ENCODE measurements at regions not wholly inside any gene's neighbourhood (a gene's known extent, or its start where the extent isn't known, plus 50 kb on each side); places are given as distances from the start of the nearest gene placed in this dataset.

DNA sequence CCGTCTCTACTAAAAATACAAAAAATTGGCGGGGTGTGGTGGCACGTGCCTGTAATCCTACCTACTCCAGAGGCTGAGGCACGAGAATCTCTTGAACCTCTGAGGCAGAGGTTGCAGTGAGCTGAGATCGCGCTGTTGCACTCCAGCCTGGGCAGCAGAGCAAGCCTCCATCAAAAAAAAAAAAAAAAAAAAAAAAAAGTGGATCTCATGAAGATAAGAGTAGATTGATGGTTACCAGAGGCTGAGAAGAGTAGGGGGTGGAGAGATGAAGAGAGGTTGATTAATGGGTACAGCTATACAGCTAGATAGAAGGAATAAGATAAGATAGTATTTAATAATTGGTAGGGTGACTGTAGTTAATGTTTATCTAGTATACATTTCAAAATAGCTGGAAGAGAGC lies 65.9 kb upstream of the LRRC3B start:
- no peak overlapping the region for H3K27ac ChIP-seq
- H3K9me3 ChIP-seq: peaks cover 0 to 4% (median 0%) of the 10 kb centered on the region in 8 donors
- H3K36me3 ChIP-seq: no peaks in the 10 kb centered on the region
- no peaks in the 10 kb centered on the region for H3K4me1 ChIP-seq
- no peak for TF ChIP-seq POLR2A (IDR thresholded peaks at IDR 0.05)
- TF ChIP-seq, protein P1, sequence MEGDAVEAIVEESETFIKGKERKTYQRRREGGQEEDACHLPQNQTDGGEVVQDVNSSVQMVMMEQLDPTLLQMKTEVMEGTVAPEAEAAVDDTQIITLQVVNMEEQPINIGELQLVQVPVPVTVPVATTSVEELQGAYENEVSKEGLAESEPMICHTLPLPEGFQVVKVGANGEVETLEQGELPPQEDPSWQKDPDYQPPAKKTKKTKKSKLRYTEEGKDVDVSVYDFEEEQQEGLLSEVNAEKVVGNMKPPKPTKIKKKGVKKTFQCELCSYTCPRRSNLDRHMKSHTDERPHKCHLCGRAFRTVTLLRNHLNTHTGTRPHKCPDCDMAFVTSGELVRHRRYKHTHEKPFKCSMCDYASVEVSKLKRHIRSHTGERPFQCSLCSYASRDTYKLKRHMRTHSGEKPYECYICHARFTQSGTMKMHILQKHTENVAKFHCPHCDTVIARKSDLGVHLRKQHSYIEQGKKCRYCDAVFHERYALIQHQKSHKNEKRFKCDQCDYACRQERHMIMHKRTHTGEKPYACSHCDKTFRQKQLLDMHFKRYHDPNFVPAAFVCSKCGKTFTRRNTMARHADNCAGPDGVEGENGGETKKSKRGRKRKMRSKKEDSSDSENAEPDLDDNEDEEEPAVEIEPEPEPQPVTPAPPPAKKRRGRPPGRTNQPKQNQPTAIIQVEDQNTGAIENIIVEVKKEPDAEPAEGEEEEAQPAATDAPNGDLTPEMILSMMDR (IDR thresholded peaks at IDR 0.05 in 8 of 11, conservative IDR thresholded peaks at IDR 0.05 in 3 of 11): no peak
- TF ChIP-seq POLR2AphosphoS5 (IDR thresholded peaks at IDR 0.05): no peak
- no peak for DNase-seq
- 68 to 95% (median 85%) methylated on average over 6 of the region's 6 CpGs for WGBS, 5 donors
- no peaks in the 10 kb centered on the region for H3K27me3 ChIP-seq (replicated peaks in 1 of 7)
- intact Hi-C loops (cut with DNase I; ENCODE audit: low total_unique reads): no loop called here
- no peak overlapping the region for H3K4me3 ChIP-seq

GRCh38 chr3:26558257-26558656 lies 64.3 kb upstream of the LRRC3B start:
- no peaks in the 10 kb centered on the region for H3K36me3 ChIP-seq
- no peak overlapping the region for H3K27ac ChIP-seq
- intact Hi-C loops (cut with DNase I; ENCODE audit: low total_unique reads): no loop called here
- no peaks in the 10 kb centered on the region for H3K4me1 ChIP-seq
- TF ChIP-seq POLR2AphosphoS5 (IDR thresholded peaks at IDR 0.05) (no peak), POLR2A (IDR thresholded peaks at IDR 0.05) (no peak)
- TF ChIP-seq, protein P1 (IDR thresholded peaks at IDR 0.05 in 8 of 11, conservative IDR thresholded peaks at IDR 0.05 in 3 of 11): no peak
- no peak overlapping the region for H3K4me3 ChIP-seq
- 72 to 100% (median 81%) methylated on average over 1 of the region's 1 CpG for WGBS, 5 donors
- no peaks in the 10 kb centered on the region for H3K9me3 ChIP-seq
- H3K27me3 ChIP-seq (replicated peaks in 1 of 7): no peaks in the 10 kb centered on the region
- DNase-seq: no peak

GRCh38 chr3:26559227-26559626 lies 63.3 kb upstream of the LRRC3B start:
- Histone ChIP-seq H3K27me3 (replicated peaks in 1 of 7) (no peaks in the 10 kb centered on the region), H3K4me3 (no peak overlapping the region), H3K27ac (no peak overlapping the region), H3K9me3 (no peaks in the 10 kb centered on the region), H3K4me1 (no peaks in the 10 kb centered on the region), H3K36me3 (no peaks in the 10 kb centered on the region)
- WGBS, 5 donors: 77 to 90% (median 87%) methylated on average over 3 of the region's 3 CpGs
- DNase-seq: no peak
- intact Hi-C loops (cut with DNase I; ENCODE audit: low total_unique reads): no loop called here
- TF ChIP-seq POLR2A (IDR thresholded peaks at IDR 0.05) (no peak), POLR2AphosphoS5 (IDR thresholded peaks at IDR 0.05) (no peak)
- TF ChIP-seq, protein P1 (IDR thresholded peaks at IDR 0.05 in 8 of 11, conservative IDR thresholded peaks at IDR 0.05 in 3 of 11): no peak

- intact Hi-C loops (cut with DNase I; ENCODE audit: low total_unique reads): no loop called here
- no peak for DNase-seq
- WGBS, 5 donors: 76 to 91% (median 83%) methylated on average over 1 of the region's 1 CpG
Measured at GRCh38 chr3:26560081-26560480, 62.5 kb upstream of the LRRC3B start.

More at GRCh38 chr3:26560081-26560480, 62.5 kb upstream of the LRRC3B start:
- Histone ChIP-seq H3K9me3 (no peaks in the 10 kb centered on the region), H3K4me1 (no peaks in the 10 kb centered on the region), H3K36me3 (no peaks in the 10 kb centered on the region), H3K4me3 (no peak overlapping the region), H3K27me3 (replicated peaks in 1 of 7) (no peaks in the 10 kb centered on the region), H3K27ac (no peak overlapping the region)
- TF ChIP-seq POLR2A (IDR thresholded peaks at IDR 0.05) (no peak), POLR2AphosphoS5 (IDR thresholded peaks at IDR 0.05) (no peak)
- TF ChIP-seq, protein P1 (IDR thresholded peaks at IDR 0.05 in 8 of 11, conservative IDR thresholded peaks at IDR 0.05 in 3 of 11): no peak

Measured in spleen (tissue), 11 donors.